Stimulated activated CD4-positive, alpha-beta T cell treated with anti-CD3 and anti-CD28 coated beads, TNF-alpha, amount 100 ng/mL, for 24 hours (primary cell): ENCODE measurements at regions not wholly inside any gene's neighbourhood (a gene's known extent, or its start where the extent isn't known, plus 50 kb on each side); places are given as distances from the start of the nearest gene placed in this dataset.

ENCODE experiments used
- DNase-seq, 3 experiments: peaks; one replicate each; pipeline ENCODE4 v3.0.0-alpha.2; 2020; ENCODE audit warnings: low read depth in 3 of 3

DNA sequence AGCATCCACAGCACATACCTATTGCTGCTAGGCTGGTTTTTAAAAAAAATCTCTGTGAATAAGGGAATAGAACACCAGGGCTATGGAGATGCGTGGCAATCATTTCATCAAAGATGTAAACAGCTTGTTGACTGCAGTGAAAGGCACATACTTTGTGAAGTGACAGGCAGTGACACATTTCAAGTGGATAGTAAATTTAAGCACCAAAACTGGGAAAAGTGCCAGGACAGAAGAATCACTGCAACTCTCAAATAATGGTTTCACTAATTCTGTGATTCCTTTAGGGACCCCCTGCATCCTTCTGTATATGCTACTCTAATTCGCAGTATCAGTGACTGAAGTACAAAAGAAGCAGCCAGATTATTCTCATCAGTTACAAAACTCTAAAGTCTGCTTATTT, 145.2 kb upstream of the KLF14 start:
- DNase-seq: no peak

DNA sequence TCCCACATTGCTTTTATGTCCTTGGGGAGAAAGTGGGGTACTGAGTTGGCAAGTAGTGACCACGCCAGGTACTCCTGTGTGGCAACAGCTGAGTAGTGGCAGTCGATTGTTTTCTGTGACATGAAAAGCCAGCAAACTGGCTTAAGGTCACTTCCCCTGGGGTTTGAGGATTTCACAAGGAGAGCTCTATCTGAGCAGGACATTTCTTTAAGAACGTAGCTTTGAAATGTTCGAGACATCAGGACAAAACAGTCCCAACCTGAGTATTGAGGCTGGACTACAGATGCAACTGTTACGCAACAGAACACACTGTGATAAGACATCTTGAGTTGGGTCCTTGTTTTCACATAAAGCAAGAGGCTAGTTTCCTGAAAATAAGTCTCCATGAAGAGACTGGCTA, 146.7 kb upstream of the KLF14 start:
- no peak for DNase-seq

DNA sequence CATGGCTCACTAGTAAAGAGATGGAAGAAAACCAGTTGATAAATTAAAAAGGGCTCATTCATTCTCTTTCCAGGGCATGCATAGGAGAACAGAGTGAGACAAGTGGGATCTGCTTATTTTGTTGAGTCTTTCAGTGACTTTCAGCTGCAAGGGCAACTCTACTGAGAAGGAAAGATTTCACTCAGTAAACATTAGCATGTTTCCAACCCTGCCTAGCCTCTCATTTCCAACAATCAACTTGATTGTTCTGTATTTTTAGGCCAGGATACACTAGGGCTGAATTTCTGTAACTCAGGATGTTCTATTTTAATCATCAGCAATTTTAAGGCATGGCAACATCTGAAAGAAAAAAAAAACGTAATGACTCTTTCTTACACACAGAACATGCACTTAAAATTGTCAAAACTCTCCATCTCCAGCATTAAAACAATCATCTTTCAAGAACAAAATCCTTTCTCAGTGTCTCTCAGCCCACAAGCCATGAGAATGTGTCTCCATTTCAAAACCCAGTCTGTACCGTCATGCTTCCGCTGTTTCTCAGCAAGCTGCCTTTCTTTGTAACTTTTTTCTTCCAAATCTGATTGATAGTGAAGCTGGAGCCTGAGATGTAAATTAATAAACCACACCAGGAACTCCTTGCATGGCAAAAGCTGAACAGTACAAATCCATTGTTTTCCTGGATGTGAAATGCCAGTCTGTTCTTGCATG, 147.2 kb upstream of the KLF14 start:
- no peak for DNase-seq

- DNase-seq: no peak
These were observed 147.8 kb upstream of the KLF14 start for GRCh38 chr7:130881799-130882141.

GRCh38 chr7:130882396-130882795, 148.4 kb upstream of the KLF14 start:
- DNase-seq: no peak

GRCh38 chr7:130883928-130884327, 149.9 kb upstream of the KLF14 start:
- DNase-seq: no peak

GRCh38 chr7:130884437-130885417, 150.7 kb upstream of the KLF14 start:
- DNase-seq: no peak

DNA sequence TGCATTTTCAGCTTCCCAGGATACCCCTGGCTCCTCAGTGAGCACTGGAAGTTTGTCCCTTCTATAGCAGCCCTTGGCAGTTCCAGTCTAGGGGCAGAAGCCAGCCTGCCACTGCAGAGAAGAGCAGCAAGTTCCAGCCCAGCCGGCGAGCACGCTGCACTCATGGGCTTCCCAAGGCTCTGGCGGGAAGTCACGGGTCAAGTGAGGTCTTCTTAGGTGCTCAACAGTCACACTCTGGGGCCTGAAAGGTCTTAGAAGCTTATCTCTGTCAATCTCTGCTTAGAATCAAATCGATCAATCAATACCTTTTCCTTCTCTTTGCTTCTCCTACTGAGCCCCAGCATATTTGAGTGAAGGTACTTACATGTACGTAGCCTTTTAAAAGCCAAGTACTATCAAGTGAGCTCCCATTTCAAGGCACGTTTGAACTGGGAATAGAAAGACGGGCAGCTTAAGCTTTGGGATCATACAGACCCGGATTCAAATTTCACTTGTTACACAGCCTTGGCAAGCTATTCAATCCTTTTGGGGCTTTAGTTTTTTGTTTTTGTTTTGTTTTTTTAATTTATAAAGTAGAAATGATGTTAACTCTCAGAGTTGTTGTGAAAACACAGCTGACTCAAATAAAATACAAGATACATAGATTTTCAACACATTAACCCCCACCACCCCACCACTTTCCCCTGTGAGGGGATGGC, 152.6 kb upstream of the KLF14 start:
- DNase-seq: no peak

DNA sequence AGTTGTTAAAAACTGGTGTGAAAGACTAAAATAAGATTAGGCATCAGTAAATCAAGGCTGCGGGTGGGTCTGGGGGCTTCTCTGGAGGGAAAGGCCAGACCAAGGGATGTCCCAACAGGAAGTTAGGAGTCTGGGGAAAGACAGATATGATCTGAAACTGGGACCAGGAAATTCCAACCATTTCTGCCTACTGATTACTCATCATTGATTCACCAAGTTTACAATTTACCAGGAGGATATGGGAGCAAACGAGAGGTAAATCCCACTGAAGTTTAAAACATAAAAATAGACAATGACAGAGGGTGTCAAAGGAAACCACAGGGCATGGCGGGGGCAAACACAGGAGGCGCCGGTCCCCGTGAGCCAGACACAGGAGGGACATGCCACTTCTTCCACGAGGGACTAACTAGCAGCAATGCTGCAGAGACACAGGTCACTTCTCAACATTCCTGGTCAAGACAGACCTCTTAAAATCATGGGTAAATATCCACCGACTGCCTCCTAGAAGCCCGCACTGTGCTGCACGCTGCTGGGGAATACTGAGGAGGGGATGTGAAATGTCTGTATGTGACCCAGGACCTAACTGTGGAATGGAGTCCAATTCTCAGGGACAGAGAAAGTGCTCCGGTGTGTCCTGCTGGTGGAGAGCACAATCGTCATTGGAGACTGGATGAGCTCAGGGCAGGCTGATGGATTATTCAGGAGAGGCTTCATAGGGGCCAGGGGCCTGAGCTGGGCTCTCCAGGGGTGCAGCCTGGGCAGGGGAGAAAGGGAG, 153.4 kb upstream of the KLF14 start:
- no peak for DNase-seq

DNA sequence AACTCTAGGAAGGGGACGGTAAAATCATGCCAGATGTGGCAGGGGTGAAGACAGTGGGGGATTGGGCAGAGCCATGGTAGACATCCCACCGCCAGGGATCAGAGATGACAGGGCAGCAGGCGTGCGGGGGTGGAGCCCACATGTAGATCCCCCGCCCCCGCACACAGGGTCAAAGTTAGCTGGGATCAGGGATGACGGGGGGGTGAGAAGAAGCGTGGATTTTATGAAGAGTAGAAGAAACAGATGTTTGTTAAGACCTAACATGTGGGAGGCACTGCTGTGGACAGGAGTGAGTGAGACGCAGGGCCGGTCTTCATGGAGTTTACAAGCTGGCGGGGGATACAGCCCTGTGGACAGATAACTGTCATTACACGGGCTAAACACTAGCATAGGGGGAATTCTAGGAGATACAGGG, 154.0 kb upstream of the KLF14 start:
- no peak for DNase-seq

GRCh38 chr7:130888468-130888867, 154.5 kb upstream of the KLF14 start:
- DNase-seq: no peak

DNA sequence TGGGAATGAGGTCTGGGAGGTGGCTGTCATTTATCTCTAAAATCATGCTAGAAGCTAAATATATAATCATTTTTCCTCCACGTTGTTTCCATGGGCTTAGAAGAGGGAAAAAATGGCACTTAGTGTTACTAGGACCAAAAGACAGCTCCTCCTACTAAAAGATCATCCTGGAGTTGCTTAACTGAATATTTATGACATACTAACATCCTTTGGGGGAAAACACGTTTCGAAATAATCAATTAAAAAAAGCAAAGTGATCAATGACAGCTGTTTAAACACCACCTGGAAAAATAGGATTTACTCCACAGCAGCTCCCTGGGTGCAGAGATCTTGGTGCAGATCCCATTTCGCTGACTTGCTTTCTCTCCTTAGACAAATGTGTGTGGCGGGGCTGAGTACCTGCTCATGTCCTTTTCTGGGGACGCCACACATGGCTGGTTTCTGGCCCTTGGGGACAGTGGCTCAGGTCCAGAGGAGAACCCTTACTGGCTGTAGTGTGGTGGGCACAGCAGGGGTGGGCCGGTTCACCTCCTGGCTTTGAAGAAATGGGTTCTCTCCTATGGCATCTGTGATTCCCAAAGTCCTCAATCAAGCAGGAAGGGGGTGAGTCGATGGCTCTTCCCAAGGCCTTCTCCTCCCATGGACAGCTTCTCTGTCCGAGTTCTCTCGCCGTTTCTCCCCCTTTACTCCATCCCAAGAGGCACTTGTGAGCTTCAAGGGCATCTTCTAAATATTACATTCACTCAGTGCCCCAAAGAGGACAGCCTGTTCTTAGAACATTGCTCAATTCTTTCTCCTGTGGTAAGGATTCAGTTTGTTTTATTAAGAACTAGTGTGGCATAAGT, 156.4 kb upstream of the KLF14 start:
- DNase-seq: no peak

DNA sequence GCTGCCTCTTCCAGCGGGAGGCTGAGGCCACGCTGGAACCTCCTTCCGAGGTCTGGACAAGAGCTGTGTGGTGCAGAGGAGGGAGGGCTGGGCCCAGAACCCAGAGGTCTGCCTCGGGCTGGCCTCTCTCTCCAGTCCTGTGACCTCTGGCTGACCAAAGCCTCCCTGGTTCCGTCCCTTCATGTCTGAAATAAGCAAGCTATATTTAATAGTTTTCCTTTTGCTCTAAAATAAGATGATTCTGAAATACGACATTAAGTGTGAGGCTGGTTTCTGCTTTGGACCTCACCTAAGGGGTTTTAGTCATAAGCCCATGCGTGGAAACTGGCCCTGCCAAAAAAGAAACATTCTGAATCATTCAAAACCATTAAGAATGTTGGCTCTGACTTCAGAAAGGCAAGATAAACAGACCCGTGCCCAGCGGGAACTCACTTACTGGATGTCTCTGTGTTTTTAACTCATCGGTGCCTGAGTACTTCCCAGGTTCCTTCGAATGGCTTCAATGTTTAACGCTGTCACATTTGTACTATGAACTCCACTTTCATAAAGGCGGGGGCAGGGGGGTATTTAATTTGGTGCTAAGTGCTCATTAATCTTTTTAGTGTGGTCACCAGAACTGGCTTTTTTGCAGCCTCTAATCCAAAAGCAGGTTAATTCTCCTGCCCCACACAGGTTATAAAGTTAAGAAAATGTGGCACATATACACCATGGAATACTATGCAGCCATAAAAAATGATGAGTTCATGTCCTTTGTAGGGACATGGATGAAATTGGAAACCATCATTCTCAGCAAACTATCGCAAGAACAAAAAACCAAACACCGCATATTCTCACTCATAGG, 157.5 kb upstream of the KLF14 start:
- no peak for DNase-seq

DNA sequence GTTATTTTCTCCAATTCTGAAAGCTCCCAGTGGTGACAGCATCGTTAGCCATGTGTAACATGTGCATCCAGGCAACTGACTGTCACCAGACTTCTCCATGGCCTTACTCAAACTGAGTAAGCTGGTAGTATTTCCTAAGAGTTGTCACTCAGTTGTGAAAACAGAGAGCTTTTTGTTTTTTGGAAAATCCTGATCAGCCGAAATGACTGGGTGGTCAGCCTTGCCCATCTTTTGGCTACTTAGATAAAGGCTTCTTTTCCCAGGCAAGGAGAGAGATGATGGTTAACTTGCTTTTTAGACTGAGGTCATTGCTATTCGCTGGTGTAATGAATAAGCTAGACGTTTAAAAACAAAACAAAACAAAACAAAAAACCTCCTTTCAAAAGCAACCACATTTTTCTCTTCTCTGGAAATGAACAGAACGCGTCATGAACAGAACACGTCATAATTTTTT, 159.5 kb upstream of the KLF14 start:
- no peak for DNase-seq

- DNase-seq: no peak
These were observed 160.3 kb upstream of the KLF14 start for GRCh38 chr7:130894146-130894908.

GRCh38 chr7:130894909-130895750, 161.1 kb upstream of the KLF14 start:
- DNase-seq: no peak

GRCh38 chr7:130896051-130896881, 162.3 kb upstream of the KLF14 start:
- DNase-seq: no peak
